Tibial artery (tissue), 4 donors: ENCODE measurements at regions not wholly inside any gene's neighbourhood (a gene's known extent, or its start where the extent isn't known, plus 50 kb on each side); places are given as distances from the start of the nearest gene placed in this dataset.

Source experiments
- DNase-seq, 2 donors: peaks; one replicate each; pipeline ENCODE4 v3.0.0-alpha.2; 2019
- H3K27ac ChIP-seq, 2 donors: fragments of 200-600 bp; sonication (generic) in 1 of 2; 1 replicate in 1 of 2; 2 replicates in 1 of 2; pipeline ENCODE4 v1.5.1; 2018 to 2019; ENCODE audit warnings: mild to moderate bottlenecking in 1 of 2
- H3K27me3 ChIP-seq, 2 donors: fragments of 200-600 bp; sonication (generic) in 1 of 2; one replicate each; pipeline versions ENCODE4 v1.5.1 to v1.6.0; 2016 to 2019
- H3K36me3 ChIP-seq, 3 donors: fragments of 200-600 bp; sonication (generic) in 2 of 3; one replicate each; pipeline ENCODE4 v1.5.1; 2016 to 2019; ENCODE audit warnings: mild to moderate bottlenecking in 2 of 3
- H3K4me1 ChIP-seq, 4 donors: fragments of 200-600 bp; sonication (generic) in 2 of 4; 1 replicate in 3 of 4; 2 replicates in 1 of 4; pipeline ENCODE4 v1.5.1; 2016 to 2019
- H3K4me3 ChIP-seq, 2 donors: fragments of 200-600 bp; sonication (generic) in 1 of 2; 1 replicate in 1 of 2; 2 replicates in 1 of 2; pipeline ENCODE4 v1.5.1; 2018 to 2019; ENCODE audit warnings: mild to moderate bottlenecking in 2 of 2
- H3K9me3 ChIP-seq, 3 donors: fragments of 200-600 bp; sonication (generic) in 1 of 3; one replicate each; pipeline ENCODE4 v1.5.1; 2016 to 2019
- intact Hi-C: fragments of 100-400 bp; cut with DNase I; formaldehyde crosslinking; loops from one replicate; pipeline ENCODE4 v1.15.0; 2023; ENCODE audit warnings: low total_unique reads
- TF ChIP-seq, protein P1 (sequence below), 2 experiments: fragments of 200-600 bp in 1 of 2; fragments of 450-650 bp in 1 of 2; IDR thresholded peaks; one replicate each; pipeline ENCODE4 v1.5.1; 2017 to 2019; ENCODE audit warnings: antibody characterized with exemption in 2 of 2, mild to moderate bottlenecking in 1 of 2, moderate library complexity in 1 of 2

- intact Hi-C loops = no loop called here
Measured at GRCh38 chr17:21823090-21823489, 130.8 kb downstream of the KCNJ18 start.

DNA sequence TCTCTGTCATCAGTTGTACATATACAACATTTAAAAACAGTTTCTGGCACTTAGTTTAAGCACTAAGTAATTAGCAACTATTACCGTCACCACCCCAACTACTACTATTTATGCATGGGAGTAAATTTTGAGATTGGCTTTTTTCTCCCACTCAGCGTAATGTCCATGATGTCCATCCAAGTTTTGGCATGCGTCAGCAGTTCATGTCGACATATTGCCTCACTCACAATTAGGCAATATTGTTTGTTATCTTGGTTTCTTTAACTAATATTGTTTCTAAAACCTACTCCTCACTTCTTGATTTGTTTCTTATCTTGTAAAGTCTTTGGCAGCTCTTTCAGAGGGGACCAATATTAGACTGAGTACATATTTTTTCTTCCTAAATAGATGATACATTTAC, 131.3 kb downstream of the KCNJ18 start:
- TF ChIP-seq, protein P1, sequence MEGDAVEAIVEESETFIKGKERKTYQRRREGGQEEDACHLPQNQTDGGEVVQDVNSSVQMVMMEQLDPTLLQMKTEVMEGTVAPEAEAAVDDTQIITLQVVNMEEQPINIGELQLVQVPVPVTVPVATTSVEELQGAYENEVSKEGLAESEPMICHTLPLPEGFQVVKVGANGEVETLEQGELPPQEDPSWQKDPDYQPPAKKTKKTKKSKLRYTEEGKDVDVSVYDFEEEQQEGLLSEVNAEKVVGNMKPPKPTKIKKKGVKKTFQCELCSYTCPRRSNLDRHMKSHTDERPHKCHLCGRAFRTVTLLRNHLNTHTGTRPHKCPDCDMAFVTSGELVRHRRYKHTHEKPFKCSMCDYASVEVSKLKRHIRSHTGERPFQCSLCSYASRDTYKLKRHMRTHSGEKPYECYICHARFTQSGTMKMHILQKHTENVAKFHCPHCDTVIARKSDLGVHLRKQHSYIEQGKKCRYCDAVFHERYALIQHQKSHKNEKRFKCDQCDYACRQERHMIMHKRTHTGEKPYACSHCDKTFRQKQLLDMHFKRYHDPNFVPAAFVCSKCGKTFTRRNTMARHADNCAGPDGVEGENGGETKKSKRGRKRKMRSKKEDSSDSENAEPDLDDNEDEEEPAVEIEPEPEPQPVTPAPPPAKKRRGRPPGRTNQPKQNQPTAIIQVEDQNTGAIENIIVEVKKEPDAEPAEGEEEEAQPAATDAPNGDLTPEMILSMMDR (IDR thresholded peaks at IDR 0.05) = no peak
- H3K27me3 ChIP-seq = peaks cover 0 to 3% of the 10 kb centered on the region in 2 donors

More at GRCh38 chr17:21823090-21823489, 130.8 kb downstream of the KCNJ18 start:
- H3K27ac ChIP-seq = no peak overlapping the region
- H3K27me3 ChIP-seq = peaks cover 0 to 3% of the 10 kb centered on the region in 2 donors
- H3K4me3 ChIP-seq = no peak overlapping the region
- no peaks in the 10 kb centered on the region for H3K9me3 ChIP-seq
- no peak for DNase-seq
- H3K4me1 ChIP-seq = no peaks in the 10 kb centered on the region
- TF ChIP-seq, protein P1 (IDR thresholded peaks at IDR 0.05) = no peak
- no peaks in the 10 kb centered on the region for H3K36me3 ChIP-seq

DNA sequence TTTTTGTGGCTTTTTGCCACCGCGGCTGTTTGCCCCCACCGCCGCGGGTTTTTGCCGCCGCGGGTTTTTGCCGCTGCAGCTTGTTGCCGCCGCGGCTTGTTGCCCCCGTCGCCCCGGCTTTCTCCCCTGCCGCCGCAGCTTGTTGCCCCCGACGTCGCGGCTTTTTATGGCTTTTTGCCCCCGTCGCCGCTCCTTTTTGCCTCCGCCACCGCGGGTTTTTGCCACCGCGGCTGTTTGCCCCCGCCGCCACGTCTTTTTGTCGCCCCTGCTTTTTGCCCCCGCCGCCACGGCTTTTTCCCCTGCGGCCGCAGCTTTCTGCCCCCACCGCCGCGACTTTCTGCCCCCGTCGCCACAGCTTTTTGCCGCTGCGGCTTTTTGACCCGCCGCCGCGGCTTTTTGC, 149.5 kb downstream of the KCNJ18 start:
- peaks cover 0 to 29% (median 23%) of the 10 kb centered on the region in 3 donors for H3K9me3 ChIP-seq
- no peaks in the 10 kb centered on the region for H3K4me1 ChIP-seq
- peak overlapping the region in 1 of 2 donors; percentile 39 for H3K4me3 ChIP-seq
- no peak for DNase-seq
- TF ChIP-seq, protein P1 (IDR thresholded peaks at IDR 0.05) = no peak
- H3K36me3 ChIP-seq = no peaks in the 10 kb centered on the region
- no peak overlapping the region for H3K27ac ChIP-seq
- peaks cover 0 to 32% of the 10 kb centered on the region in 2 donors for H3K27me3 ChIP-seq
- intact Hi-C loops = no loop called here

More for the DNA sequence above, 131.3 kb downstream of the KCNJ18 start:
- no peaks in the 10 kb centered on the region for H3K9me3 ChIP-seq
- H3K27ac ChIP-seq = no peak overlapping the region
- no peak overlapping the region for H3K4me3 ChIP-seq
- DNase-seq = no peak
- H3K4me1 ChIP-seq = no peaks in the 10 kb centered on the region
- intact Hi-C loops = no loop called here
- no peaks in the 10 kb centered on the region for H3K36me3 ChIP-seq

DNA sequence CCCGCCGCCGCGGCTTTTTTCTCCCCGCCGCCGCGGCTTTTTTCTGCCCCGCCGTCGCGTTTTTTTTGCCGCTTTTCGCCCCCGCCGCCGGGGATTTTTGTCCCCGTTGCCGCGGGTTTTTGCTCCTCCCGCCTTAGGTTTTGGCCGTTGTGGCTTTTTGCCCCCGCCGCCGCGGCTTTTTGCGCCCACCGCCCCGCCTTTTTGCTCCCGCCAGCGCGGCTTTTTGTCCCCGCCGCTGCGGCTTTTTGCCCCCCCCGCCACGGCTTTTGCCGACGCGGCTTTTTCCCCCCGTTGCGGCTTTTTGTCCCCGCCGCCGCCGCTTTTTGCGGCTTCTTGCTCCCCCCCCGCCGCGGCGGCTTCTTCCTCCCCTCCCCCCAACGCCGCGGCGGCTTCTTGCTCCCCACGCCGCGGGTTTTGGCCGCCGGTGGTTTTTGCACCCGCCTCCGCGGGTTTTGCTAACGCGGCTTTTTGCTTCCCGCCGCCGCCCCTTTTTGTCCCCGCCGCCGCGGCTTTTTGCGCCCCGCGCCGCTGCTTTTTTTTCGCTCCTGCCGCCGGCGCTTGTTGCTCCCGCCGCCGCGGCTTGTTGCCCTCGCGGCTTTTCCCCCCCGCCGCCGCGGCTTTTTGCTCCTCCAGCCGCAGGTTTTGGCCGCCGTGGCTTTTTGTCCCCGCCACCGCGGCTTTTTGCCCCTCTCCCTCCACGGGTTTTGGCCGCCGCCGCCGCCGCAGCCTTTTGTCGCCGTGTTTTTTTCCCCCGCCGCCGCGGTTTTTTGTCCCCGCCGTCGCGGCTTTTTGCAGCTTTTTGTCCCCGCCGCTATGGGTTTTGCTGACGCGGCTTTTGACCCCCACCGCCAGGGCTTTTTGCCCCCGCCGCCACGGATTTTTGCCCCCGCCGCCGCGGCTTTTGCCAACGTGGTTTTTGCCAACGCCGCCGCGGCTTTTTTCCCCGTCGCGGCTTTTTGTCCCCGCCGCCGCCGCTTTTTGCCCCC, 150.3 kb downstream of the KCNJ18 start:
- intact Hi-C loops = no loop called here
- no peak overlapping the region for H3K27ac ChIP-seq
- no peak for DNase-seq
- TF ChIP-seq, protein P1 (IDR thresholded peaks at IDR 0.05) = no peak
- H3K27me3 ChIP-seq = peaks cover 0 to 32% of the 10 kb centered on the region in 2 donors
- peaks cover 0 to 29% (median 23%) of the 10 kb centered on the region in 3 donors for H3K9me3 ChIP-seq
- no peaks in the 10 kb centered on the region for H3K4me1 ChIP-seq
- no peaks in the 10 kb centered on the region for H3K36me3 ChIP-seq
- peak overlapping the region in 1 of 2 donors; percentile 39 for H3K4me3 ChIP-seq

DNA sequence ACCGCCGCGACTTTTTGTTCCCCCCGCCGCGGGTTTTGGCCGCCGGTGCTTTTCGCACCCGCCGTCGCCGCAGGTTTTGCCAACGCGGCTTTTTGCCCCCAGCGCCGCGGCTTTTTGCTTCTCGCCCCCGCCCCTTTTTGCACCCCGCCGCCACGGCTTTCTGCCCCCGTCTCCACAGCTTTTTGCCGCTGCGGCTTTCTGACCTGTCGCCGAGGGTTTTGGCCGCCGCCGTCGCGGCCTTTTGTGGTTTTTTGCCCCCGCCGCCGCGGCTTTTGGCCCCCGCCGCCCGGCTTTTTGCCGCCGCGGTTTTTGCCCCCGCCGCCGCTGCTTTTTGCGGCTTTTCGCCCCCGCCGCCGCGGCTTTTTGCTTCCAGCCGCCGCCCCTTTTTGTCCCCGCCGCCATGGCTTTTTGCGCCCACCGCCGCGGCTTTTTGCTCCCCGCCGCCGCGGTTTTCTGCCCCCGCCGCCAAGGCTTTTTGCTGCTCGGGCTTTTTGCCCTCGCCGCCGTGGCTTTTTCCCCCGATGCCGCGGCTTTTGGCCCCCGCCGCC, 151.1 kb downstream of the KCNJ18 start:
- Histone ChIP-seq H3K4me1 (no peaks in the 10 kb centered on the region), H3K9me3 (peaks cover 0 to 29% (median 25%) of the 10 kb centered on the region in 3 donors), H3K27me3 (peaks cover 0 to 32% of the 10 kb centered on the region in 2 donors), H3K36me3 (no peaks in the 10 kb centered on the region), H3K4me3 (peak overlapping the region in 1 of 2 donors; percentile 39), H3K27ac (no peak overlapping the region)
- intact Hi-C loops = no loop called here
- no peak for DNase-seq
- TF ChIP-seq, protein P1 (IDR thresholded peaks at IDR 0.05) = no peak
